Hepatocyte (in vitro differentiated cells): ENCODE measurements at regions not wholly inside any gene's neighbourhood (a gene's known extent, or its start where the extent isn't known, plus 50 kb on each side); places are given as distances from the start of the nearest gene placed in this dataset.

Experiments used
- DNase-seq: peaks from one replicate; pipeline ENCODE4 v3.0.0-alpha.2; 2016; ENCODE audit warnings: low spot score
- H2AFZ ChIP-seq: fragments of 200-600 bp; sonication (generic); 2 replicates; pipeline ENCODE4 v1.6.0; 2016; ENCODE audit warnings: antibody characterized with exemption, mild to moderate bottlenecking
- H3K27ac ChIP-seq: fragments of 200-600 bp; sonication (generic); 2 replicates; pipeline ENCODE4 v1.5.1; 2016; ENCODE audit warnings: mild to moderate bottlenecking
- H3K27me3 ChIP-seq: fragments of 200-600 bp; sonication (generic); 2 replicates; pipeline ENCODE4 v1.6.1; 2016
- H3K36me3 ChIP-seq: fragments of 200-600 bp; sonication (generic); replicated peaks from 2 replicates; pipeline ENCODE4 v1.5.1; 2016; ENCODE audit warnings: low read depth; ENCODE audit not compliant: insufficient read depth
- H3K4me1 ChIP-seq: fragments of 200-600 bp; sonication (generic); 2 replicates; pipeline ENCODE4 v1.5.1; 2016; ENCODE audit warnings: mild to moderate bottlenecking, moderate library complexity; ENCODE audit not compliant: insufficient read depth
- H3K4me2 ChIP-seq: fragments of 200-600 bp; sonication (generic); 2 replicates; pipeline ENCODE4 v1.6.0; 2016
- H3K4me3 ChIP-seq: fragments of 200-600 bp; sonication (generic); 2 replicates; pipeline ENCODE4 v1.5.1; 2016; ENCODE audit warnings: mild to moderate bottlenecking
- H3K79me2 ChIP-seq: fragments of 200-600 bp; sonication (generic); 2 replicates; pipeline ENCODE4 v1.6.0; 2017; ENCODE audit warnings: mild to moderate bottlenecking
- H3K9me2 ChIP-seq: fragments of 200-600 bp; sonication (generic); replicated peaks from 2 replicates; pipeline ENCODE4 v1.6.0; 2017; ENCODE audit warnings: mild to moderate bottlenecking; ENCODE audit not compliant: insufficient read depth
- H3K9me3 ChIP-seq: fragments of 200-600 bp; sonication (generic); 2 replicates; pipeline ENCODE4 v1.5.1; 2016; ENCODE audit warnings: low read depth, mild to moderate bottlenecking
- H4K20me1 ChIP-seq: fragments of 200-600 bp; sonication (generic); 2 replicates; pipeline ENCODE4 v1.6.0; 2016; ENCODE audit warnings: mild to moderate bottlenecking; ENCODE audit not compliant: insufficient read depth, poor library complexity, severe bottlenecking
- EZH2 ChIP-seq: fragments of 200-600 bp; sonication (generic); IDR thresholded peaks from 2 replicates; pipeline ENCODE4 v1.6.1; 2016; ENCODE audit warnings: antibody characterized with exemption, mild to moderate bottlenecking, borderline replicate concordance
- EZH2phosphoT487 ChIP-seq: fragments of 200-600 bp; sonication (generic); IDR thresholded peaks from one replicate; pipeline ENCODE4 v1.6.1; 2018; ENCODE audit warnings: antibody characterized with exemption, mild to moderate bottlenecking, low read depth, moderate library complexity; ENCODE audit not compliant: unreplicated experiment, severe bottlenecking
- WGBS: methylation state at CpG from one replicate; pipeline ENCODE4 v1.1.6; 2016; ENCODE audit warnings: low lambda C conversion rate; ENCODE audit errors: missing lambda C conversion rate; 5-methylcytosine and 5-hydroxymethylcytosine counted together
- TF ChIP-seq, protein P1 (sequence below): fragments of 200-600 bp; sonication (generic); IDR thresholded peaks from 2 replicates; pipeline ENCODE4 v1.5.1; 2016; ENCODE audit warnings: antibody characterized with exemption, mild to moderate bottlenecking; ENCODE audit not compliant: poor library complexity

DNA sequence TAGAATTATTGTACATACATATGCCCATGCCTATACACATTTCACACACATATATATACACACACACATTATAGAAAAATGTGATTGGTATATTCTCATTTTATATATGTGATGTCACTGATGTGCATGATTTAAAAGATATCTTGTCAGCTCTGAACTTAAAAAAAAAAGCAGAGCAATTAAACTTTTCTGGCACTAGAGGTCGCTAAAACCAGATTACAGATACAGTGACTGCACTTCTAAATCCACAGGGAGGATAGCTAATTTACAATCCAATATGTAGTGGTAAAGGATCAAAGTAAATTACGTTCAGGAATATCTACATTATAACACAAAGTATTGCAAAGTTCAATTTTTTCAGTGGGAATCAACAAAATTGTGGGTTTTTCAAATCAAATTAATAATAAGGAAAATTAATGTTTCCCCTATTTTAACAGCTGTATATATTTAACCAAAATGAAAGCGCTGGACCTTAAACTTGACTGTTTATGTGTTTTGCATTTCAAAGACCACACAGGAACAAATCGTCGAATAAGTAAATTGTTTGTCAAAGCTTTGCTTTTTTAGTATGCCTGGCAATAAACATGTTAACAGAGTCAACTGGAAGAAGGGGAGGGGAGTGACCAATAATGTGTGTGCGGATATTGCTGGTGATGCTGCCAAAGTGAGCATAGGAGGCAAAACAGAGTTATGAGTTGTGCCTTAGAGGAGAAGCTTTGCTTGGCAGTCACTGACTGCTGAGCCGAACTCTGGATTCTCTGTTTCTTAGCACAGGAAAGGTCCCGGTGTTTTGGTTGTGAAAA, 1201.4 kb upstream of the C9orf72 start:
- 37% methylated on average over 8 of the region's 8 CpGs for WGBS
- Histone ChIP-seq H3K79me2 (no peaks in the 10 kb centered on the region), H2AFZ (no peak overlapping the region), H3K9me3 (no peaks in the 10 kb centered on the region), H3K9me2 (no peaks in the 10 kb centered on the region), H4K20me1 (no peaks in the 10 kb centered on the region), H3K4me2 (no peak overlapping the region), H3K27ac (no peak overlapping the region), H3K27me3 (no peaks in the 10 kb centered on the region), H3K36me3 (no peaks in the 10 kb centered on the region), H3K4me1 (peaks cover 8% of the 10 kb centered on the region), H3K4me3 (no peak overlapping the region)
- peak; percentile 50 for DNase-seq
- TF ChIP-seq, protein P1, sequence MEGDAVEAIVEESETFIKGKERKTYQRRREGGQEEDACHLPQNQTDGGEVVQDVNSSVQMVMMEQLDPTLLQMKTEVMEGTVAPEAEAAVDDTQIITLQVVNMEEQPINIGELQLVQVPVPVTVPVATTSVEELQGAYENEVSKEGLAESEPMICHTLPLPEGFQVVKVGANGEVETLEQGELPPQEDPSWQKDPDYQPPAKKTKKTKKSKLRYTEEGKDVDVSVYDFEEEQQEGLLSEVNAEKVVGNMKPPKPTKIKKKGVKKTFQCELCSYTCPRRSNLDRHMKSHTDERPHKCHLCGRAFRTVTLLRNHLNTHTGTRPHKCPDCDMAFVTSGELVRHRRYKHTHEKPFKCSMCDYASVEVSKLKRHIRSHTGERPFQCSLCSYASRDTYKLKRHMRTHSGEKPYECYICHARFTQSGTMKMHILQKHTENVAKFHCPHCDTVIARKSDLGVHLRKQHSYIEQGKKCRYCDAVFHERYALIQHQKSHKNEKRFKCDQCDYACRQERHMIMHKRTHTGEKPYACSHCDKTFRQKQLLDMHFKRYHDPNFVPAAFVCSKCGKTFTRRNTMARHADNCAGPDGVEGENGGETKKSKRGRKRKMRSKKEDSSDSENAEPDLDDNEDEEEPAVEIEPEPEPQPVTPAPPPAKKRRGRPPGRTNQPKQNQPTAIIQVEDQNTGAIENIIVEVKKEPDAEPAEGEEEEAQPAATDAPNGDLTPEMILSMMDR: peak; percentile 84
- TF ChIP-seq EZH2 (no peak), EZH2phosphoT487 (no peak)

DNA sequence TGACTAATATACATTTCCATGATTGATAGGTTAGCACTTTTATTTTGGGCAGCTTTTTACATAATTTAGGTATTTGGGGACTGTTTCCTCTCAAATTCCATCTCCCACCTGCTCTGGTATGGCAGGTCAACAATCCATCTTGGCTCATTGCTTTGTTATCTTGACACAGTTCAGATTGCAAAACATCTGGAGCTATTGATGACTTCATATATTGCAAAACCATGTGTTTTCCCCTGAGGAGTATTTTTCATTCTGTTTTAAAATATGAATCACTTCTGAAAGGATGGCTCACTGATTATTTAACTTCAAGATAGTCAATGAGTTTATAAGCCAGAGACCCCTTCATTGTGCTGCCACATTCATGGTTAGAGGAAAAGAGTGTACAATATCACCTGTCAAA, 1206.0 kb upstream of the C9orf72 start:
- no peak overlapping the region for H3K27ac ChIP-seq
- no peaks in the 10 kb centered on the region for H4K20me1 ChIP-seq
- DNase-seq: peak; percentile 6
- H3K36me3 ChIP-seq: no peaks in the 10 kb centered on the region
- no peak overlapping the region for H3K4me2 ChIP-seq
- no peak for TF ChIP-seq EZH2phosphoT487
- no peak for TF ChIP-seq EZH2
- TF ChIP-seq, protein P1: no peak
- no peaks in the 10 kb centered on the region for H3K9me3 ChIP-seq
- H3K79me2 ChIP-seq: no peaks in the 10 kb centered on the region
- H3K9me2 ChIP-seq: no peaks in the 10 kb centered on the region
- H3K4me1 ChIP-seq: peaks cover 9% of the 10 kb centered on the region
- H2AFZ ChIP-seq: no peak overlapping the region
- H3K4me3 ChIP-seq: no peak overlapping the region
- no peaks in the 10 kb centered on the region for H3K27me3 ChIP-seq

DNA sequence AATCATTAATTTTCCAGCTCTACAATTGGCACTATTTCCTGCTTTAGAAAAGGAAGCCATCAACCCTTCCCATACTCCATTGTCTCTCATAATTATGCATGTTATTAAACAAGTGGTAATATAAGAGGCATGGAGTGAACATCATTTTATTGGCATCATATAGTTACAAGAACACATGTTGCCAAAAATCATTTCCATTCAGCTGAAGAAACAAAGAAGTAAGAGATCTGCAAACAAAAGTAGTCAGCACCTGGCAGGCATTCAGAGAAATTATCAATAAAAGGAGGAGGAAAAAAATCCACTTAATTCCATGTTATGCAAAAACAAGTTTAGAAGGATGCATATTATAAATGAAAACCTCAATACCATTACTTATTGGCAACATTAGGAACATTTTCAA, 1208.2 kb upstream of the C9orf72 start:
- TF ChIP-seq EZH2phosphoT487 (no peak), EZH2 (no peak)
- TF ChIP-seq, protein P1: no peak
- H3K27me3 ChIP-seq: no peaks in the 10 kb centered on the region
- no peaks in the 10 kb centered on the region for H3K36me3 ChIP-seq
- no peaks in the 10 kb centered on the region for H3K9me3 ChIP-seq
- no peak overlapping the region for H3K27ac ChIP-seq
- DNase-seq: no peak
- no peak overlapping the region for H3K4me2 ChIP-seq
- no peaks in the 10 kb centered on the region for H3K9me2 ChIP-seq
- H2AFZ ChIP-seq: no peak overlapping the region
- no peaks in the 10 kb centered on the region for H3K79me2 ChIP-seq
- H3K4me3 ChIP-seq: no peak overlapping the region
- no peaks in the 10 kb centered on the region for H4K20me1 ChIP-seq
- H3K4me1 ChIP-seq: peaks cover 9% of the 10 kb centered on the region

DNA sequence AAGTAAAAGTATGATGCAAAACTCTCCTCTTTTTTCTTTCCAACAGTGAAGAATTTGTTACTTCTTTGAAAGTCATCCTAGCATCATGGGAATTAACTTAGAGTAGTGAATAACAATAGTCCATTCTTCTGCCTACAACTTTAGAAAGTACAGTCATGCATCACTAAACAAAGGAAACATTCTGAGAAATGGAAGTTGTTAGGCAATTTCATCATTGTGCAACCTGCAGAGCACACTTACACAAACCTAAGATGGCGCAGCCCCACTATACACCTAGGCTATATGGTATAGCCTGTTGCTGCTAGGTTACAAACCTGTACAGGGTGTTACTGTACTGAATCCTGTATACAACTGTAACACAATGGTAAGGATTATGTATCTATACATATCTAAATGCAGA, 1209.3 kb upstream of the C9orf72 start:
- Histone ChIP-seq H4K20me1 (no peaks in the 10 kb centered on the region), H3K79me2 (no peaks in the 10 kb centered on the region), H2AFZ (no peak overlapping the region), H3K36me3 (no peaks in the 10 kb centered on the region), H3K27me3 (no peaks in the 10 kb centered on the region), H3K4me3 (no peak overlapping the region), H3K9me2 (no peaks in the 10 kb centered on the region), H3K9me3 (no peaks in the 10 kb centered on the region), H3K4me2 (no peak overlapping the region), H3K27ac (no peak overlapping the region), H3K4me1 (peaks cover 9% of the 10 kb centered on the region)
- TF ChIP-seq EZH2phosphoT487 (no peak), EZH2 (no peak)
- TF ChIP-seq, protein P1: no peak
- no peak for DNase-seq
- 100% methylated on average over 1 of the region's 1 CpG for WGBS
